ENCODE measurements at regions not wholly inside any gene's neighbourhood (a gene's known extent, or its start where the extent isn't known, plus 50 kb on each side); places are given as distances from the start of the nearest gene placed in this dataset.

DNA sequence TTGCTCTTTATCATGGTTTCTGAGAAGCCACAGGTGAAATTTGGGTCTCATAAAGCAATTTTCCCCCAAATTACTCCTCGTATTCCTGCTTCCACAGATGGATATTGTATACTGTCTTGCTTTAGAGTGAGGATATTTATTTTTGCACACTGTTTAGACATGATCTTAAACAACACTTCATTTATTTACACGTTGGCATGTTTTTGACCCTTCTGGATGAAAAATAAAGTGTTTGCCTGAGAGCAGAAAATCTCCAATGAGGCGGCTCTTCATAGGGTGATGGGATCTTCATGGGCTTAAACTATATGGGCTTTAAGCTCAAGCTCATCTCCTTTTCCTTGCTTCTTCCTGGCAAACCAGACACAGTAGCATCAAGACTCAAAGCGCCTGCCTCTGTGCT lies 148.4 kb downstream of the MACROH2A1 start:
- TF ChIP-seq, protein P1, sequence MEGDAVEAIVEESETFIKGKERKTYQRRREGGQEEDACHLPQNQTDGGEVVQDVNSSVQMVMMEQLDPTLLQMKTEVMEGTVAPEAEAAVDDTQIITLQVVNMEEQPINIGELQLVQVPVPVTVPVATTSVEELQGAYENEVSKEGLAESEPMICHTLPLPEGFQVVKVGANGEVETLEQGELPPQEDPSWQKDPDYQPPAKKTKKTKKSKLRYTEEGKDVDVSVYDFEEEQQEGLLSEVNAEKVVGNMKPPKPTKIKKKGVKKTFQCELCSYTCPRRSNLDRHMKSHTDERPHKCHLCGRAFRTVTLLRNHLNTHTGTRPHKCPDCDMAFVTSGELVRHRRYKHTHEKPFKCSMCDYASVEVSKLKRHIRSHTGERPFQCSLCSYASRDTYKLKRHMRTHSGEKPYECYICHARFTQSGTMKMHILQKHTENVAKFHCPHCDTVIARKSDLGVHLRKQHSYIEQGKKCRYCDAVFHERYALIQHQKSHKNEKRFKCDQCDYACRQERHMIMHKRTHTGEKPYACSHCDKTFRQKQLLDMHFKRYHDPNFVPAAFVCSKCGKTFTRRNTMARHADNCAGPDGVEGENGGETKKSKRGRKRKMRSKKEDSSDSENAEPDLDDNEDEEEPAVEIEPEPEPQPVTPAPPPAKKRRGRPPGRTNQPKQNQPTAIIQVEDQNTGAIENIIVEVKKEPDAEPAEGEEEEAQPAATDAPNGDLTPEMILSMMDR (IDR thresholded peaks at IDR 0.05): no peak
- TF ChIP-seq POLR2AphosphoS5 (IDR thresholded peaks at IDR 0.05) (no peak), EP300 (IDR thresholded peaks at IDR 0.05) (no peak), POLR2A (IDR thresholded peaks at IDR 0.05) (no peak)

All from gastroesophageal sphincter (tissue), 3 donors.